NCI-H2227 (cell line): ENCODE measurements at regions not wholly inside any gene's neighbourhood (a gene's known extent, or its start where the extent isn't known, plus 50 kb on each side); places are given as distances from the start of the nearest gene placed in this dataset.
"Not testable (repeated sequence)": the region's sequence is repeated elsewhere in the genome, so short reads cannot be mapped to it uniquely, and the experiment has no call there.

Source experiments
- DNase-seq: peaks from one replicate; lab custom pipeline; 2025; ENCODE audit not compliant: unreplicated experiment; lab: John Stamatoyannopoulos, UW

GRCh38 chr5:162762119-162762518 is 675.3 kb upstream of the CCNG1 start:
- no peak for DNase-seq

GRCh38 chr5:162769019-162769418 is 668.4 kb upstream of the CCNG1 start:
- no peak for DNase-seq

GRCh38 chr5:162785673-162786072 is 651.7 kb upstream of the CCNG1 start:
- no peak for DNase-seq

GRCh38 chr5:162786234-162786633 is 651.2 kb upstream of the CCNG1 start:
- DNase-seq: no peak

DNA sequence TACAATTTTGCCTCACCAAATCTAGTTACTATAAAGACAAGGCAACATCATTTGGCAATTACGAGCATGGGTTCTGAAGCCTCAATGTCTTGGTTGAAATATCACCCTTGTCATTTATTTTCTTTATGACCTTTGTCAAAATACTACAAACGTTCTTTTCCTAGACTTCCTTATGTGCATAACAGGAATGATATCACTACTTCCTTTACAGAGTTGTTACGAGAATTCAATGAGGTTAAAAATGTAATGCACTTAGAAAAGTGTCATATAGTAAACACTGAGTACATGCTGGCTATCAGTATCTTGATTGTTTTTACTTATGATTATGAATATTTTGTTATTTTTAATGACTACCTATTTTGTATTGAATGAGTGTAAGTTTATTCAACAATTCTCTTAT is 640.9 kb upstream of the CCNG1 start:
- DNase-seq: no peak

- DNase-seq: no peak
These were observed 637.1 kb upstream of the CCNG1 start for GRCh38 chr5:162800301-162800700.

GRCh38 chr5:162801235-162801634 is 636.2 kb upstream of the CCNG1 start:
- DNase-seq: no peak

DNA sequence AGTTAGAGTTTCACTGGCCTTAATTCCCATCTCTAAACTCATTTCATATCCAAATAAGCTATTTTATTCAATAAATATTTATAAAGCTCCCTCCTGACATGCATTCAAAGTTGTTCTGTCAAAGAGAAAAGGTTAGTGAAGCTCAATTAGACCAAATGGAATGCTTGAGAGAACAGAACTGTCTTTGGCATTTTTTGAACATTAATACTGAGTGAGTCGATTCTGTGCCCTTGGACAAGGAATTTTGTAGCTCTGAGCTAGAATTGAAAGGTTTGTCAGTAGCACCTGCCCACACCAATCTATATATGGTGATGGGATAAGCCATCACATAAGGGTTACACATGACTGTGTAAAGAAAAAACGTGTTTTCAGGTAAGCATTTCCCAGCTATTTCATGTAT is 631.2 kb upstream of the CCNG1 start:
- no peak for DNase-seq

GRCh38 chr5:162811071-162811470 is 626.3 kb upstream of the CCNG1 start:
- DNase-seq: no peak

DNA sequence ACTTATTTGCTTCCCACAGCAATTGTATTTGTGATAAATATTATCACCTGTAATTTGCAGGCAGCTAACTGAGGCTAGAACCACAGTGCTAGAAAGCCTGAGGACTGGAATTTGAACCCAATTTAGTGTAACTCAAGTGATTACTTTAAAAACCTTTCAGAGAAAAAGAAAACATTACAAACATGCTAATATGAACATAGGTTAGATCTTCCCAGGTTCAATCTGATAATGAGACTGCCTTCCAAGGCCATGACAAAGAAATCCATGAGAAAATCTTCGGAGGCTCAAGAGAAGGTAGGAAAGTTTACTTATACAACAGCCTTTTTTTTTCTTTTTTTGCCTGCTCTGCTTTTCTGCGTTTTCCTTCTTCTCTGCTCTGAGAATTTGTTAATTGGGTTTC is 620.6 kb upstream of the CCNG1 start:
- DNase-seq: no peak

DNA sequence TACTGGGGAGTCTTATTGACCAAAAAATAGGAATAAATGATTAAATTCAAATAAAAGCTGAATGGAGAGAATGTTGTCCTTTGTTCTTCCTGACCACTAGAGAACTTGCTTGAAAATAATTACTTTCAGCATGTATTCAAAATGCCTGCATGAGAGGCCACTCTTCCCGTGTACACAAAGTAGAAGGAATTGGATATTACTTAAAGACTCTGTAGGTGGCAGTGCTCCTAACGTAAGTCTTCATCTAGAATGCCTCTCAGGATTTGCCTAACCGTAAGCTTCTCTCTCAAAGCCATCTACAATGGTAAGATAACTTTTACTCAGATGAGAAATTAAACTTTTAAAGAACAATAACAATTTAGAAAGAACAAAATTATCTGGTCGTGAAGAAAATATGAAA is 620.0 kb upstream of the CCNG1 start:
- no peak for DNase-seq

DNA sequence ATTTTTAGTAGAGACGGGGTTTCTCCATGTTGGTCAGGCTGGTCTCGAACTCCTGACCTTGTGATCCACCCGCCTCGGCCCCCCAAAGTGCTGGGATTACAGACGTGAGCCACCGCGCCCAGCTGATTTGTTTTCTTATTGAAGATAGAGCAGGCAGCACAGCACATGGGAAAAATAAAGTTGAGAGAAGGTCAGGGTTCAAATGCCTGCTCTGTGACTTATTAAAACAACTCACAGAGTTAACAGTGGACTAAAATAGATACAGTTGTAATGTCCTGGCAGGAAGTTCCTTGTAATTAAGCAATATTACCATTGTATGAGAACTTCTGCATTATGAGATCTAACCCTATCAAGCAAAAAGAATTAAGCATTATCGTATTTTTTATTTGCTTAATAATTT is 615.7 kb upstream of the CCNG1 start:
- not testable (repeated sequence) for DNase-seq

- DNase-seq: no peak
These were observed 613.0 kb upstream of the CCNG1 start for GRCh38 chr5:162824360-162824759.

GRCh38 chr5:162837155-162837554 is 600.2 kb upstream of the CCNG1 start:
- no peak for DNase-seq

DNA sequence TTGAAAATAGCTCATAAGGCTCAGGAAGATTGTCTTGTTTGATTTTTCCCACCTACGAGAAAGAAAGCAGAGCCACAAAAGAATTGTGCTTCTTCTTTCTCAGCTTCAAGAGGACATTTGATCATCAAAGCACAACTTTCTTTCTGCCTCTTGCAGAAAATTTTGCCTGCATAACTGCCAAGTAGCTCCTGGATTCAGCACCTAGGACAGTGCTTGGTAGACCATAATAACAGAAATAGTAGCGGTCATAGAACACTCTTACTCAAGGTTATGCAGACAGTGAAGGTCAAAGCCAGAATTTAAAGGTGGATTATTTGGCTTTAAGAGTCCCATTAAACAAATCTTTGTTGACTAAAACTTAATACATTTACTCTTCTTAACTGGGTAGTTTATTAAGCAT is 594.7 kb upstream of the CCNG1 start:
- DNase-seq: no peak

DNA sequence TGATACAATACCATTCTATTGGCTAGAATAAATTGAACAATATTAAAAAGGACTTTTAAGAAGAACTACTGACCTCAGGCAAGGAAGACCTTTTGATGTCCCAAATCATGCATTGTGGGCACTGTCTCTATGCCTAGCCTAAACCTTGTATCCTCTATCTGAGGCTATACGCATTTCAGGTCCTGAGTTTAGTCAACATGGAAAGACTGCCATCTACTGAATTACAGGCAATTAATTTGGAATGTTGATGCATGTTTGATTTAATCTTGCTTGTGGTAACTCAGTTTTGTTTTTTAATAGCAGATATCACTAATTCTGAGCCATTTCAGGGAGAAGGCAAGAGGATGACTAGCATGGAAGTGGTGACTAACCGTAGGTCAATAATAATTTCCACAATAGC is 585.3 kb upstream of the CCNG1 start:
- DNase-seq: no peak

DNA sequence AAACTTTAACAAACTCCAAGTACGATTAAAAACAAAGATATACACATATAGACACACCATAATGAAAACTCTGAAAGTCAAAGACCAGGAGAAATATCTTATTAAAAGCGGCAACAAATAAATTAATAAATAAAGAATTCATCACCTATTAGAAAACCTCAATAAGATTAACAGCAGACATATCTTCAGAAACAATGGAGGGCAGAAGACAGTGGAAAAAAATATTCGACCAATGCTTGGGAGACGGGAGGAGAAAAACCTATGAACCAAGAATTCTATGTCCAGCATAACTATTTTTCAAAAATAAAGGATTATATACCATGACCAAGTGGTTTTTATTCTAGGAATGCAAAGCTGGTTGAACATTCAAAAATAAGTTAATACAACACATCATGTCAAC is 578.6 kb upstream of the CCNG1 start:
- DNase-seq: no peak

GRCh38 chr5:162870966-162871365 is 566.4 kb upstream of the CCNG1 start:
- DNase-seq: no peak

DNA sequence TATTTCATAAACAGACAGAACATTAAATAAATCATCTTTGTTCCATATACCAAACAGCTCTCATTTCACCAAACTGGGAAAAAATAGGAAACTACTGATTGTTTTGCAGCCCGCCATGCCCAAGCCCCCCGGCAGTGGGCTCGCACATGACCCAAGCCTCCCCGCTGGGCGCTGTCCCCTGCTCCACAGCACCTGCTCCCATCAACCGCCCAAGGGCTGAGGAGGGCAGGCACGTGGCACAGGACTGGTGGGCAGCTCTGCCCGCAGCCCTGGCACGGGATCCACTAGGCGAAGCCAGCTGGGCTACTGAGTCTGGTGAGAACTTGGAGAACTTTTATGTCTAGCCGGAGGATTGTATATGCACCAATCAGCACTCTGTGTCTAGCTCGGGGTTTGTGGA is 554.8 kb upstream of the CCNG1 start:
- DNase-seq: no peak

GRCh38 chr5:162886717-162887116 is 550.7 kb upstream of the CCNG1 start:
- no peak for DNase-seq

GRCh38 chr5:162888268-162888667 is 549.1 kb upstream of the CCNG1 start:
- no peak for DNase-seq

GRCh38 chr5:162911873-162912272 is 525.5 kb upstream of the CCNG1 start:
- no peak for DNase-seq

DNA sequence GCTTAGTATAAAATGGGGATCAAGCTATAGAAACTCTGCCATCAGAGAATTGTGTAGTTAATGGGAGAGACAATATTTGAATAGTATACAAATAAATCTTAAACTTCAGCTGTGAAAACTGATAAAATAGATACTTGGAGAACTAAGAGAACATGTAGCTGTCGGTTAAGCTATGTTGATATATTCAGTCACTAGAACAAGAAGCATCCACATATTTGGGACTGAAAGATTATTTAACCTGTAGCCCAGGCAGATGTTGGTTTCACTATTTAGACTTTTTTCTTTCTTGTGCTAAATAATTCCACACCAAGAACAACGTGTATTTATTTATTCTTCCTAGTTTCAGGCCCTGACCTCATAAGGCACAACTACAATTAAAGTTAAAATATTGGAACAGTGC is 521.0 kb upstream of the CCNG1 start:
- no peak for DNase-seq

- DNase-seq: no peak
These were observed 508.3 kb upstream of the CCNG1 start for GRCh38 chr5:162929104-162929503.
